NB4 (cell line): ENCODE measurements at regions not wholly inside any gene's neighbourhood (a gene's known extent, or its start where the extent isn't known, plus 50 kb on each side); places are given as distances from the start of the nearest gene placed in this dataset.

Experiments used
- CTCF ChIP-seq: IDR thresholded peaks from one replicate; pipeline ENCODE4 v1.5.1; 2012; ENCODE audit warnings: low read depth, low read length
- MAX ChIP-seq: IDR thresholded peaks from 2 replicates; pipeline ENCODE4 v1.6.1; 2011; ENCODE audit warnings: low read depth, low read length
- MYC ChIP-seq: IDR thresholded peaks from 2 replicates; pipeline ENCODE4 v1.6.1; 2011; ENCODE audit warnings: low read depth, low read length
- POLR2A ChIP-seq: IDR thresholded peaks from 2 replicates; pipeline ENCODE4 v1.6.1; 2011; ENCODE audit warnings: mild to moderate bottlenecking; ENCODE audit not compliant: insufficient read length; ENCODE audit errors: extremely low read depth

- TF ChIP-seq CTCF (no peak), POLR2A (no peak), MAX (no peak), MYC (no peak)
These were observed 186.3 kb downstream of the MYRFL start for GRCh38 chr12:70011353-70011752.
